Thyroid gland (tissue), 4 donors: ENCODE measurements at regions not wholly inside any gene's neighbourhood (a gene's known extent, or its start where the extent isn't known, plus 50 kb on each side); places are given as distances from the start of the nearest gene placed in this dataset.

Experiments used
- CTCF ChIP-seq, 6 experiments: fragments of 200-600 bp in 3 of 6; fragments of 450-650 bp in 3 of 6; sonication (generic) in 3 of 6; IDR thresholded peaks; one replicate each; pipeline ENCODE4 v1.5.1; 2016 to 2019; ENCODE audit warnings: antibody characterized with exemption in 6 of 6, mild to moderate bottlenecking in 2 of 6, inconsistent platforms in 1 of 6, moderate library complexity in 1 of 6
- POLR2A ChIP-seq, 2 donors: fragments of 450-650 bp; IDR thresholded peaks; one replicate each; pipeline ENCODE4 v1.6.1; 2017; ENCODE audit warnings: antibody characterized with exemption in 2 of 2, mild to moderate bottlenecking in 2 of 2, moderate library complexity in 1 of 2

GRCh38 chr4:132592340-132592739 lies 556.8 kb upstream of the PCDH10 start:
- TF ChIP-seq CTCF (IDR thresholded peaks at IDR 0.05) (no peak), POLR2A (IDR thresholded peaks at IDR 0.05) (no peak)
